AG10803 (cell line): ENCODE measurements at regions not wholly inside any gene's neighbourhood (a gene's known extent, or its start where the extent isn't known, plus 50 kb on each side); places are given as distances from the start of the nearest gene placed in this dataset.

Experiments used
- DNase-seq: peaks from one replicate; pipeline ENCODE4 v3.0.0; 2010; ENCODE audit warnings: low read depth
- H3K4me3 ChIP-seq: 2 replicates; pipeline ENCODE4 v1.5.1; 2011; ENCODE audit warnings: mild to moderate bottlenecking, low read length, control low read depth
- CTCF ChIP-seq: conservative IDR thresholded peaks from 2 replicates; pipeline ENCODE4 v1.5.1; 2011; ENCODE audit warnings: mild to moderate bottlenecking, low read length, control low read depth, inconsistent platforms

- no peak for TF ChIP-seq CTCF
- DNase-seq: no peak
- H3K4me3 ChIP-seq: no peak overlapping the region
Observed at GRCh38 chr2:65525616-65526231, 93.3 kb upstream of the SPRED2 start.

GRCh38 chr2:65522922-65523321, 90.5 kb upstream of the SPRED2 start:
- DNase-seq: no peak
- TF ChIP-seq CTCF: no peak
- H3K4me3 ChIP-seq: no peak overlapping the region

- no peak for TF ChIP-seq CTCF
- peak; percentile 5 for DNase-seq
- no peak overlapping the region for H3K4me3 ChIP-seq
Observed at GRCh38 chr2:65518751-65519150, 86.4 kb upstream of the SPRED2 start.

- H3K4me3 ChIP-seq: no peak overlapping the region
- no peak for TF ChIP-seq CTCF
- DNase-seq: peak; percentile 61
Observed at GRCh38 chr2:65514555-65515195, 82.3 kb upstream of the SPRED2 start.

GRCh38 chr2:65512783-65513182, 80.4 kb upstream of the SPRED2 start:
- DNase-seq: no peak
- no peak overlapping the region for H3K4me3 ChIP-seq
- TF ChIP-seq CTCF: no peak

- TF ChIP-seq CTCF: no peak
- no peak for DNase-seq
Observed at GRCh38 chr2:65511306-65511705, 78.9 kb upstream of the SPRED2 start.

GRCh38 chr2:65508225-65508624, 75.8 kb upstream of the SPRED2 start:
- TF ChIP-seq CTCF: no peak
- no peak for DNase-seq
- H3K4me3 ChIP-seq: no peak overlapping the region

More at GRCh38 chr2:65511306-65511705, 78.9 kb upstream of the SPRED2 start:
- no peak overlapping the region for H3K4me3 ChIP-seq
